Cardiac fibroblast (primary cell): ENCODE measurements at regions not wholly inside any gene's neighbourhood (a gene's known extent, or its start where the extent isn't known, plus 50 kb on each side); places are given as distances from the start of the nearest gene placed in this dataset.
"Not testable (repeated sequence)": the region's sequence is repeated elsewhere in the genome, so short reads cannot be mapped to it uniquely, and the experiment has no call there.

Experiments
- DNase-seq, 2 donors: peaks; one replicate each; pipeline versions ENCODE4 v3.0.0 to v3.0.0-alpha.2; 2010; ENCODE audit warnings: low read depth in 2 of 2
- H3K4me3 ChIP-seq, 2 donors: replicated peaks in 1 of 2; 1 replicate in 1 of 2; 2 replicates in 1 of 2; pipeline ENCODE4 v1.5.1; 2011; ENCODE audit warnings: low read depth in 2 of 2, low read length in 2 of 2, mild to moderate bottlenecking in 2 of 2, moderate library complexity in 1 of 2
- CTCF ChIP-seq: IDR thresholded peaks from one replicate; pipeline ENCODE4 v1.5.1; 2011; ENCODE audit warnings: low read depth, mild to moderate bottlenecking, low read length, inconsistent platforms

DNA sequence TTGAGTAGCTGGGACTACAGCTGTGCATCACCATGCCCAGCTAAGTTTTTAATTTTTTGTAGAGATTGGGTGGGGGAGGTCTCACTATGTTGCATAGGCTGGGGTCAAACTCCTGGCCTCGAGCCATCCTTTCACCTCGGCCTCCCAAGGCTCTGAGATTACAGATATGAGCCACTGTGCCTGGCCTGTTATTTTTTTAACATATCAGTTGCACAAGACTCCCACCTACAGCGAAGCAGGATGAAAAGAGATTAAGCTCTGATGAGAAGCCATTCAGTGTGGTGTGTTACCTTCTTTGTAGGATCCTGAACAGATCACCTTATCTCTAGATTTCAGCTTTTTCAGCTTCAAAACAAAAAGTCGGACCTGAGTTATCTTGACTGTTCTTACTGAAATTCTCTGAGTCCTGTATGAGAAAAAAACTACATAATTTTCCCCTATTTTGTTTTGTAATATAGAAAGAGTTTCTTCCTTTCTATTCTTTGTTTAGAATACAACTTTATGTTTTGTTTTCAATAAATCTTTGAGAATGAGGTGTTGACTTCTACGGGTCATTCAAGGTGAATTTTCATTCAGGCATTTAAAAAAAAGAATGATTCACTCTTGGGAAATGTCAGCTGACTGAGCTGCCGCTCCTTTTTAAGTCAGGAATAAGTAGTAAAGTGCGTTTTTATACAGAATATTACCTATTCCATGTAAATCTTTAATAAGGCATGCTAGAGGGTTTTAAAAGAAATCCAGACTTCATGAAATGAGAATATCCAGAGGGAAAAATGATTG, 134.6 kb downstream of the ARSF start:
- DNase-seq, result peak; percentile 42 to 45
- no peak for TF ChIP-seq CTCF
- H3K4me3 ChIP-seq, result no peak overlapping the region

- DNase-seq, H3K4me3 ChIP-seq: not testable (repeated sequence)
Observed at GRCh38 chrX:3172156-3172555, 130.9 kb downstream of the ARSF start.

- DNase-seq, result no peak
- H3K4me3 ChIP-seq, result no peak overlapping the region
- TF ChIP-seq CTCF, result no peak
Observed at GRCh38 chrX:3169421-3169820, 128.2 kb downstream of the ARSF start.

- no peak overlapping the region for H3K4me3 ChIP-seq
- no peak for DNase-seq
- TF ChIP-seq CTCF, result no peak
Observed at GRCh38 chrX:3167771-3168170, 126.5 kb downstream of the ARSF start.

GRCh38 chrX:3166670-3167455, 125.6 kb downstream of the ARSF start:
- DNase-seq, result no peak
- H3K4me3 ChIP-seq, result no peak overlapping the region
- no peak for TF ChIP-seq CTCF

DNA sequence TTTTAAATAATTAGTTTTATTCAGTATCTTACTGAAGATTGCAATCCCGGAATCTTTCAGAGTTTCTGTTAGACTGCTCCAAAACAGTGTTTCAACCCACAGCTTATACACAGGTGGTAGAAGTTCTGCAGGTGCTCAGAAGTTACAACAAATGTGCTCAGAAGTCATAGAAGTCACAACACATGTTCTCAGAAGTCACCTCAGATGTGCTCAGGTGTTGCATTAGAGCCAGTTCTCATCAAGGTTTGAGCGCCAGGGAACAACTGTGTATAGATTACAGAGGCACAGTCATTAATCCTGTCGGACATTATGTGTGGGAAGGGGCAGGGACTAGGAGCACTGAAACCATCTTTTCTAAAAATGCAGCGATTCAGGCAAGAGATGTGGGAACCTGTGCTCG, 124.5 kb downstream of the ARSF start:
- no peak for DNase-seq
- H3K4me3 ChIP-seq, result no peak overlapping the region
- no peak for TF ChIP-seq CTCF
